GM20000 (cell line): ENCODE measurements at regions not wholly inside any gene's neighbourhood (a gene's known extent, or its start where the extent isn't known, plus 50 kb on each side); places are given as distances from the start of the nearest gene placed in this dataset.
"Not testable (repeated sequence)": the region's sequence is repeated elsewhere in the genome, so short reads cannot be mapped to it uniquely, and the experiment has no call there.

Experiments used
- DNase-seq: peaks from one replicate; pipeline ENCODE4 v3.0.0; 2012; ENCODE audit warnings: low spot score
- TF ChIP-seq, protein P1 (sequence below): IDR thresholded peaks from 2 replicates; pipeline ENCODE4 v1.5.1; 2012; ENCODE audit warnings: mild to moderate bottlenecking, control low read depth; ENCODE audit errors: extremely low read depth, missing control alignments

GRCh38 chr2:133871545-133872209 lies 303.4 kb upstream of the NCKAP5 start:
- no peak for DNase-seq
- TF ChIP-seq, protein P1, sequence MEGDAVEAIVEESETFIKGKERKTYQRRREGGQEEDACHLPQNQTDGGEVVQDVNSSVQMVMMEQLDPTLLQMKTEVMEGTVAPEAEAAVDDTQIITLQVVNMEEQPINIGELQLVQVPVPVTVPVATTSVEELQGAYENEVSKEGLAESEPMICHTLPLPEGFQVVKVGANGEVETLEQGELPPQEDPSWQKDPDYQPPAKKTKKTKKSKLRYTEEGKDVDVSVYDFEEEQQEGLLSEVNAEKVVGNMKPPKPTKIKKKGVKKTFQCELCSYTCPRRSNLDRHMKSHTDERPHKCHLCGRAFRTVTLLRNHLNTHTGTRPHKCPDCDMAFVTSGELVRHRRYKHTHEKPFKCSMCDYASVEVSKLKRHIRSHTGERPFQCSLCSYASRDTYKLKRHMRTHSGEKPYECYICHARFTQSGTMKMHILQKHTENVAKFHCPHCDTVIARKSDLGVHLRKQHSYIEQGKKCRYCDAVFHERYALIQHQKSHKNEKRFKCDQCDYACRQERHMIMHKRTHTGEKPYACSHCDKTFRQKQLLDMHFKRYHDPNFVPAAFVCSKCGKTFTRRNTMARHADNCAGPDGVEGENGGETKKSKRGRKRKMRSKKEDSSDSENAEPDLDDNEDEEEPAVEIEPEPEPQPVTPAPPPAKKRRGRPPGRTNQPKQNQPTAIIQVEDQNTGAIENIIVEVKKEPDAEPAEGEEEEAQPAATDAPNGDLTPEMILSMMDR, result no peak

DNA sequence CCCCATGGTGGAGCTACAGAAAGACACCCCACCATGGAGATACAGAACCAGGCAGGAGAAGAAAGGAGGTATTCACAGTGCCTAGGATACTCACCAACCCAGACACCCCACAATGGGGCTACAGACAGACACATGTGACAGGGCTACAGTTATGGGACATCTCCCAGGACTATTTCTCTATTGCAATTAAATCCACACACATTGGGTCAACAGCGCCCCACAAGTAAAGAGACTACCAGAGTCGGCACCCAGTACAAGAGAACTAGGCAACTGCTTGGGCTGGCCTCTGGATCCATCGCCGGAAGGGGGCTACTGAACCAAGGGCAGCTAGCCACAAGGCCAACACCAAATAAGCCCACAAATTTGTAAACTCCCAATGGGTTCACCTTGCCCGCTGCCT lies 310.1 kb upstream of the NCKAP5 start:
- DNase-seq, result no peak
- TF ChIP-seq, protein P1, result no peak

- TF ChIP-seq, protein P1, result no peak
- DNase-seq, result no peak
These were observed 311.4 kb upstream of the NCKAP5 start for GRCh38 chr2:133879703-133880102.

DNA sequence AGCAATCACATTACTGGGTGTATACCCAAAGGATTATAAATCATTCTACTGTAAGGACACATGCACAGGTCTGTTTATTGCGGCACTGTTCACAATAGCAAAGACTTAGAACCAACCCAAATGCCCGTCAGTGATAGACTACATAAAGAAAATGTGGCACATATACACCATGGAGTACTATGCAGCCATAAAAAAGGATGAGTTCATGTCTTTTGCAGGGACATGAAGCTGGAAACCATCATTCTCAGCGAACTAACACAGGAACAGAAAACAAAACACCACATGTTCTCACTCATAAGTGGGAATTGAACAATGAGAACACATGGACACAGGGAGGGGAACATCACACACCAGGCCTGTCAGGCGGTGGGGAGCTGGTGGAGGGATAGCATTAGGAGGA lies 313.9 kb upstream of the NCKAP5 start:
- DNase-seq, result not testable (repeated sequence)

DNA sequence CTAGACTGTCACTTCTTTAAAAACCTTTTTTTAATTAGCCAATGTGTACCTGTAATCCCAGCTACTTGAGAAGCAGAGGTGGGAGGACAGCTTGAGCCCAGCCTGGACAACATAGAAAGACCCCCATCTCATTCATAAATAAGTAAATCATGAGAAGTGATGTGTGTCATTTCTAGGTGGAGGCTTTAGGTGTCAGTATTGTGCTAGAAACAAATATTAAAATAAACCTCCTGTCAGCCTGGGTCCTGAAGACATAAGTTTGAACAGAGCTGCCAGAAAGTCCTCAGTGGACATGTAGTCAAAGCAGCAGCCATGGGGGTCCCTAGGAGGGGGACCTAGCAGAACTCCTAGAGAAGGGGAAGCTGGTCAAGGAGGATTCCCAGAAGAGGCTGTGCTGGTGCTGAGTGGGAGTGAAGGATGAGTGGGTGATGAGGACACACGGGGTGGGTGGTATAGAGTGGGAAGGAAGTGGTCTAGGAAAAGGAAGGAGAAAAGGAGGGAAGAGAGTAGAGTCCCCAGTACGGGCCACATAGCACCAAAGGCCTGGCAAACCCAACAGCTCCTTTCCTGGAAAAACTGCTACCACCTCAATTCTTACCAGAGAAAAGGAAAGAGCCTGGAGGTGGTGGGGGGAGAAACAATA lies 316.6 kb upstream of the NCKAP5 start:
- TF ChIP-seq, protein P1, result no peak
- DNase-seq, result peak; percentile 31

DNA sequence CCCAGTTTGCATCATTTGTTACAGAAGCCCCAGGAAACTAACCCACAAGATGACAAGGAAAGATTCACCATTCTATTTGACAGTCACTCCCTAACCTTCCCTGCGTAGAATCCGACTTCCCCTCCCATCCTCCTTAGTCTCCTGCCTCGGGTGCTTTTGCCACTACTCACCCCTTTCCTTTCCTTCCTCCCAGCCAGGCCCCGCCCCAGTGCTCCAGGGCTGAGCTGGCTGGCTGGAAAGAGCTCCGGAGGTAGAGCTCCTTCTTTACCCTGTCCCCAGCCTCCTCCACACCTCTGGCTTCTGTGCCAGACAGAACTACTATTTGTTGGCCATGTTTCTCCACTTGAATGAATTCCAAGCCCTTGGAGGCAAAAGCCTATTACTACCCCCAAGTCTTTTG lies 317.6 kb upstream of the NCKAP5 start:
- TF ChIP-seq, protein P1, result no peak

DNA sequence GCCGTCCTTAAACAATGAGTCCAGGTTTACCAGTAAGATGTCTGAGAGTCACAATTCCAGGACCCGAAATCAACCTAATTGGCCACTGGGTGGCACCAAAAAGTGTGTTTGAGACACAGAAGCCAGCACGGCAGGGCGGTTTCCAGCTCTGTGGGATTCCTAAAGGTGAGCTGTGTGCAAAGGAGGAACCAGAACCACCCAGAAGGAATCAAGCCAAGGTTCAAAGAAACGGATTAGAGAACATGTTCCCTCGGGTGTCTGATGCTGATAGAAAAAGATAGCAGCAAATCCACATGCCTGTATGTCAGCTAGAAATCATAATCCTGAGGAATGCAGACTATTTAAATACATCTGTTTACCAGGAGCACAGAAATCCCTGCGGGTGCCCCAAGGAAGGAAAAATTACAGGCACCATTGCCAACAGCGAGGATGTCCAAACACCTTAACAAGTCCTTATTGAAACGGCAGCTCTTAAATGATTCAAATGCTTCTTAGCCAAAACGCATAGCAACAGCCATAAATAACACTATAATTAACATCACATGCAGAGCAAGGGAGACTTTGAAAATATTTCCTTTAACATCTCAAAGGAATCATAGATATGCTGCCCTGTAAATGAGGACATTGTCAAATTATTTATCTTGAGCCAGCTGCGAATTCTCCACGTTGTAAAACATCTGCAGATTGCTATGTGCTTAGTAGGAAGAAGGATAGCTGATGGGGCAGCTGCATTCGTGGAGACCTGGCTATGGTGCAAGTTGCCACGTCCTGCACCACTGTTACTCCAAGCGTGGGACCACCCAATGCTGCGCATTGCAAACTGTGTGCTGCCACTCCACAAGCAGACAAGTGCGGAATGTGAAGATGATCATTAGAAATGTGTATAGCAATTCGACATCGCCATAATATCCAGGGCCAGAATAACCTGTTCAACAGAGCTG lies 318.7 kb upstream of the NCKAP5 start:
- DNase-seq, result peak; percentile 61
- TF ChIP-seq, protein P1, result peak; percentile 28

More for the DNA sequence above, 317.6 kb upstream of the NCKAP5 start:
- DNase-seq, result no peak
